Choroid plexus epithelial cell (primary cell): ENCODE measurements at regions not wholly inside any gene's neighbourhood (a gene's known extent, or its start where the extent isn't known, plus 50 kb on each side); places are given as distances from the start of the nearest gene placed in this dataset.

Experiments used
- DNase-seq: peaks from one replicate; pipeline ENCODE4 v3.0.0-alpha.2; 2010; ENCODE audit warnings: low read depth
- H3K4me3 ChIP-seq: 2 replicates; pipeline ENCODE4 v1.5.1; 2011; ENCODE audit warnings: low read depth, mild to moderate bottlenecking, control low read depth, low read length, moderate library complexity
- TF ChIP-seq, protein P1 (sequence below): conservative IDR thresholded peaks from 2 replicates; pipeline ENCODE4 v1.5.1; 2011; ENCODE audit warnings: low read depth, mild to moderate bottlenecking, control low read depth, inconsistent platforms, low read length, moderate library complexity

DNA sequence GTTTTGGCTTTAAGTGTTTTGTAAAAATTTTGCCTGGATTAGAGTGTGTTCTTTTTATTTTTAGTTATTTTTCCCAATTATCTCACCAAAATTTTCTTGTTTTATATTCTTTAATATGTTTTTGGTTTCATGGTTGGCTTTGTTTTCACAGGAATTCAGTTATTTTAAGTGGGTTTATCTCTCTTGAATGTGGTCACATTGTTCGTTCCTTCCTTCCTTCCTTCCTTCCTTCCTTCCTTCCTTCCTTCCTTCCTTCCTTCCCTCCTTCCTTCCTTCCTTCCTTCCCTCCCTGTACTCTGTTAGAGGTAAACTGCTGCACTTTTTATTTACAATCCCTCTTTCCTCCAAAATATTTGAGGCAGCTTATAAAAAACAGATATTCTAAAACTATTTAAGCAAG lies 672.9 kb upstream of the CITED2 start:
- DNase-seq: no peak
- TF ChIP-seq, protein P1, sequence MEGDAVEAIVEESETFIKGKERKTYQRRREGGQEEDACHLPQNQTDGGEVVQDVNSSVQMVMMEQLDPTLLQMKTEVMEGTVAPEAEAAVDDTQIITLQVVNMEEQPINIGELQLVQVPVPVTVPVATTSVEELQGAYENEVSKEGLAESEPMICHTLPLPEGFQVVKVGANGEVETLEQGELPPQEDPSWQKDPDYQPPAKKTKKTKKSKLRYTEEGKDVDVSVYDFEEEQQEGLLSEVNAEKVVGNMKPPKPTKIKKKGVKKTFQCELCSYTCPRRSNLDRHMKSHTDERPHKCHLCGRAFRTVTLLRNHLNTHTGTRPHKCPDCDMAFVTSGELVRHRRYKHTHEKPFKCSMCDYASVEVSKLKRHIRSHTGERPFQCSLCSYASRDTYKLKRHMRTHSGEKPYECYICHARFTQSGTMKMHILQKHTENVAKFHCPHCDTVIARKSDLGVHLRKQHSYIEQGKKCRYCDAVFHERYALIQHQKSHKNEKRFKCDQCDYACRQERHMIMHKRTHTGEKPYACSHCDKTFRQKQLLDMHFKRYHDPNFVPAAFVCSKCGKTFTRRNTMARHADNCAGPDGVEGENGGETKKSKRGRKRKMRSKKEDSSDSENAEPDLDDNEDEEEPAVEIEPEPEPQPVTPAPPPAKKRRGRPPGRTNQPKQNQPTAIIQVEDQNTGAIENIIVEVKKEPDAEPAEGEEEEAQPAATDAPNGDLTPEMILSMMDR: no peak
- H3K4me3 ChIP-seq: no peak overlapping the region

GRCh38 chr6:140046016-140046632 lies 671.7 kb upstream of the CITED2 start:
- H3K4me3 ChIP-seq: no peak overlapping the region
- TF ChIP-seq, protein P1: no peak
- DNase-seq: no peak

- TF ChIP-seq, protein P1: no peak
- H3K4me3 ChIP-seq: no peak overlapping the region
- DNase-seq: no peak
Measured at GRCh38 chr6:140045116-140045515, 670.7 kb upstream of the CITED2 start.

- TF ChIP-seq, protein P1: no peak
- H3K4me3 ChIP-seq: no peak overlapping the region
- no peak for DNase-seq
Measured at GRCh38 chr6:140044626-140045025, 670.2 kb upstream of the CITED2 start.

DNA sequence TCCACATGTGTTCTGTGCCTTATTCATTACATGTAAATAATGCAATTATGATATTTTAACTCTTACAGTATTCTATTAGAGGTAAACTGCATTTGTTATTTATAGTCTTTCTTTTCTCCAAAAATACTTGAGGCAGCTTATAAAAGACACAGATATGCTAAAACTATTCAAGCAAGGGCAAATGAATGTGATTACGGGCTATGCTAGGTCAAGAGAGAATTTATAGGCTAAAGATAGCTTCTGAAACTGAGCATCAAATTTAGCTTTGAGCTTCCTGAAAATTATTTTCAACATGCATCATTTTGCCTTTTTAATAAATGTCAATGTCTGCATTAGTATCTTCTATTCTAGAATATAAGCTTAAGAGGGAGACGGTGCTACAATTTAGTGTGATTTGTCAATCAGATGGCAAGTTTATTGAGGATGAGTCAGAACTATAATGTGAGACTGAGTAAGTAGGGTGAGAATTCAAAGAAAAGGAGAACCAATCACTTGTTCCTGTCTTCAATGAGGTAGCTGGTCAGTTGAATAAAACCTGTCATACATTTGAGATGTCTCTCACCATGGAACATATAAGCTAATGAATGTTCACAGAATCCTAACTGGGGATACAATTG lies 669.4 kb upstream of the CITED2 start:
- no peak overlapping the region for H3K4me3 ChIP-seq
- peak; percentile 49 for DNase-seq
- TF ChIP-seq, protein P1: no peak

- DNase-seq: peak; percentile 84
- TF ChIP-seq, protein P1: no peak
- no peak overlapping the region for H3K4me3 ChIP-seq
Measured at GRCh38 chr6:140043357-140043756, 668.9 kb upstream of the CITED2 start.

DNA sequence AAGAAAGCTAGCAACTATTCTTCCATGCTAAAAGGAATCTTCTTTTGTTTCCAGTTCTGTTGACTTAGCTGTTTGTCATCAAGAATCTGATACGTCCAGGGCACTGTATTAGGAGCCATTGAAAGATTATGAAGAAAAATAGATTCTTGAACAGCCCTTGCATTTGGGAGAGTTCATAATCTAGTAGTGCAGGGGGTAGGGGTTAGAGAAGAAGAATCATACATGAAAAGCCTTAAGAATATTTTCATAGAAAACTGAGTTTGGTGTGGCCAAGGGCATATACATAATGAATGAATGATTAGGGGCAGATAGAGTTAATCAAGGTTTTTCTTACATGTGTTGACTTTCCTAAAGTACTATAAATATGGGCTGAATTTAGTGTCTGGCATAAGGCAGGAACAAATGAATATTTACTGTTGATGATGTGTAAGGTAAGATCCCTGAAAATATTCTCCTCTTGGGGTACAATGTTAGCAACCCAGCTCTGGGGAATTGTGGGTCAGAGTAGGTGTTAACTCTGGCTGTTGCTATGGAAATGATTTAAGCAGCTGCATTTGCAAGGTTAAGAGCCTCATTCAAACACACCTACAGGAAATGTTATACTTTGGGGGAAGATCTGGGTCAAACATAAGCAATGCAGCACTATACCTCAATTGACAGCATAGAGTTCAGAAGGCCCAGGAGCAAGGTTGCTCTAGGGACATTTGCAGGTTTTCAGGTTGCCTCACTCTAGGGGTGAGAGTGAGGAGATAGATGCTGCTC lies 667.3 kb upstream of the CITED2 start:
- DNase-seq: no peak
- no peak overlapping the region for H3K4me3 ChIP-seq
- TF ChIP-seq, protein P1: no peak
